HEK293 (cell line): ENCODE measurements at regions not wholly inside any gene's neighbourhood (a gene's known extent, or its start where the extent isn't known, plus 50 kb on each side); places are given as distances from the start of the nearest gene placed in this dataset.

Experiments
- CTCF ChIA-PET: fragments of 350-600 bp; formaldehyde crosslinking; extraction: SDS; loops from one replicate; lab custom pipeline; 2021; ENCODE audit warnings: antibody characterized with exemption; lab: Yijun Ruan, JAX
- POLR2A ChIA-PET: fragments of 300-600 bp; formaldehyde crosslinking; extraction: SDS; loops from one replicate; lab custom pipeline; 2020; ENCODE audit warnings: antibody characterized with exemption, inconsistent platforms; lab: Yijun Ruan, JAX
- H3K27ac ChIP-seq: fragments of 200-500 bp; sonication (Bioruptor generic); 2 replicates; pipeline ENCODE4 v1.5.1; 2014; ENCODE audit warnings: low read depth, low read length, control low read depth, inconsistent platforms; ENCODE audit errors: extremely low read depth
- H3K36me3 ChIP-seq, 2 experiments: fragments of 200-500 bp in 1 of 2; sonication (Bioruptor generic) in 1 of 2; 1 replicate in 1 of 2; 2 replicates in 1 of 2; pipeline ENCODE4 v1.5.1; 2014 to 2017; ENCODE audit warnings: inconsistent platforms in 2 of 2, low read length in 2 of 2; ENCODE audit not compliant: control insufficient read depth in 2 of 2, insufficient read depth in 1 of 2
- H3K4me1 ChIP-seq: fragments of 200-500 bp; sonication (Bioruptor generic); 2 replicates; pipeline ENCODE4 v1.5.1; 2014; ENCODE audit warnings: mild to moderate bottlenecking, low read length, inconsistent platforms; ENCODE audit not compliant: control insufficient read depth, insufficient read depth
- H3K4me3 ChIP-seq: 2 replicates; pipeline ENCODE4 v1.5.1; 2011; ENCODE audit warnings: low read depth, mild to moderate bottlenecking, control low read depth, low read length, moderate library complexity
- H3K9me3 ChIP-seq: fragments of 200-500 bp; sonication (Bioruptor generic); 2 replicates; pipeline ENCODE4 v1.5.1; 2014; ENCODE audit warnings: low read depth, low read length, inconsistent platforms; ENCODE audit not compliant: control insufficient read depth, insufficient read depth
- FEZF1 ChIP-seq: fragments of 450-650 bp; formaldehyde crosslinking; IDR thresholded peaks from 2 replicates; pipeline ENCODE4 v1.5.1; 2016; ENCODE audit warnings: missing biosample characterization, missing genetic modification characterization
- GLI4 ChIP-seq: fragments of 450-650 bp; formaldehyde crosslinking; IDR thresholded peaks from 2 replicates; pipeline ENCODE4 v1.5.1; 2016; ENCODE audit warnings: missing biosample characterization, missing genetic modification characterization
- GLIS2 ChIP-seq: fragments of 450-650 bp; formaldehyde crosslinking; IDR thresholded peaks from 2 replicates; pipeline ENCODE4 v1.5.1; 2016; ENCODE audit warnings: missing biosample characterization, missing genetic modification characterization
- IKZF3 ChIP-seq: fragments of 450-650 bp; IDR thresholded peaks from 2 replicates; pipeline ENCODE4 v1.5.0; 2018; ENCODE audit warnings: missing biosample characterization, mild to moderate bottlenecking, missing genetic modification characterization, moderate library complexity
- KLF8 ChIP-seq: fragments of 450-650 bp; formaldehyde crosslinking; IDR thresholded peaks from 2 replicates; pipeline ENCODE4 v1.5.1; 2016; ENCODE audit warnings: missing biosample characterization, missing genetic modification characterization
- MZF1 ChIP-seq: fragments of 450-650 bp; formaldehyde crosslinking; IDR thresholded peaks from 2 replicates; pipeline ENCODE4 v1.5.1; 2017; ENCODE audit warnings: missing biosample characterization, missing genetic modification characterization, borderline replicate concordance
- SALL2 ChIP-seq: fragments of 450-650 bp; formaldehyde crosslinking; IDR thresholded peaks from 2 replicates; pipeline ENCODE4 v1.5.0; 2017; ENCODE audit warnings: missing biosample characterization, mild to moderate bottlenecking, missing genetic modification characterization, borderline replicate concordance
- SP2 ChIP-seq: fragments of 450-650 bp; formaldehyde crosslinking; IDR thresholded peaks from 2 replicates; pipeline ENCODE4 v1.5.1; 2016; ENCODE audit warnings: missing biosample characterization, missing genetic modification characterization
- ZBTB1 ChIP-seq: fragments of 450-650 bp; formaldehyde crosslinking; IDR thresholded peaks from 2 replicates; pipeline ENCODE4 v1.5.1; 2016; ENCODE audit warnings: missing biosample characterization, missing genetic modification characterization
- ZFP3 ChIP-seq: fragments of 450-650 bp; formaldehyde crosslinking; IDR thresholded peaks from 2 replicates; pipeline ENCODE4 v1.5.1; 2016; ENCODE audit warnings: low read depth, missing biosample characterization, missing genetic modification characterization
- ZIC2 ChIP-seq: fragments of 450-650 bp; formaldehyde crosslinking; IDR thresholded peaks from 2 replicates; pipeline ENCODE4 v1.5.1; 2016; ENCODE audit warnings: missing biosample characterization, missing genetic modification characterization
- ZNF112 ChIP-seq: fragments of 450-650 bp; formaldehyde crosslinking; IDR thresholded peaks from 2 replicates; pipeline ENCODE4 v1.5.0; 2017; ENCODE audit warnings: missing biosample characterization, missing genetic modification characterization
- ZNF140 ChIP-seq: fragments of 450-650 bp; formaldehyde crosslinking; IDR thresholded peaks from 2 replicates; pipeline ENCODE4 v1.5.1; 2016; ENCODE audit warnings: missing biosample characterization, missing genetic modification characterization
- ZNF184 ChIP-seq: fragments of 450-650 bp; IDR thresholded peaks from 2 replicates; pipeline ENCODE4 v1.5.1; 2018; ENCODE audit warnings: missing biosample characterization, mild to moderate bottlenecking, missing genetic modification characterization
- ZNF2 ChIP-seq: fragments of 450-650 bp; formaldehyde crosslinking; IDR thresholded peaks from 2 replicates; pipeline ENCODE4 v1.5.1; 2016; ENCODE audit warnings: missing biosample characterization, missing genetic modification characterization
- ZNF221 ChIP-seq: fragments of 450-650 bp; formaldehyde crosslinking; IDR thresholded peaks from 2 replicates; pipeline ENCODE4 v1.5.1; 2017; ENCODE audit warnings: missing biosample characterization, missing genetic modification characterization, borderline replicate concordance
- ZNF239 ChIP-seq: fragments of 450-650 bp; formaldehyde crosslinking; IDR thresholded peaks from 2 replicates; pipeline ENCODE4 v1.5.1; 2016; ENCODE audit warnings: missing biosample characterization, missing genetic modification characterization
- ZNF366 ChIP-seq: fragments of 450-650 bp; formaldehyde crosslinking; conservative IDR thresholded peaks from 2 replicates; pipeline ENCODE4 v1.5.1; 2016; ENCODE audit warnings: missing biosample characterization, missing genetic modification characterization
- ZNF510 ChIP-seq: fragments of 450-650 bp; formaldehyde crosslinking; IDR thresholded peaks from 2 replicates; pipeline ENCODE4 v1.5.1; 2018; ENCODE audit warnings: mild to moderate bottlenecking, missing genetic modification characterization, missing biosample characterization; ENCODE audit not compliant: insufficient replicate concordance
- ZNF530 ChIP-seq: fragments of 450-650 bp; formaldehyde crosslinking; IDR thresholded peaks from 2 replicates; pipeline ENCODE4 v1.5.1; 2016; ENCODE audit warnings: low read depth, missing biosample characterization, missing genetic modification characterization
- ZNF558 ChIP-seq: fragments of 450-650 bp; formaldehyde crosslinking; IDR thresholded peaks from 2 replicates; pipeline ENCODE4 v1.5.1; 2016; ENCODE audit warnings: missing biosample characterization, missing genetic modification characterization
- ZNF600 ChIP-seq: fragments of 450-650 bp; formaldehyde crosslinking; IDR thresholded peaks from 2 replicates; pipeline ENCODE4 v1.5.1; 2016; ENCODE audit warnings: missing biosample characterization, missing genetic modification characterization
- ZNF623 ChIP-seq: fragments of 450-650 bp; formaldehyde crosslinking; IDR thresholded peaks from 2 replicates; pipeline ENCODE4 v1.5.1; 2016; ENCODE audit warnings: missing biosample characterization, missing genetic modification characterization
- ZNF654 ChIP-seq: fragments of 450-650 bp; formaldehyde crosslinking; IDR thresholded peaks from 2 replicates; pipeline ENCODE4 v1.5.1; 2016; ENCODE audit warnings: low read depth, missing biosample characterization, missing genetic modification characterization
- ZNF837 ChIP-seq: fragments of 450-650 bp; formaldehyde crosslinking; IDR thresholded peaks from 2 replicates; pipeline ENCODE4 v1.5.1; 2016; ENCODE audit warnings: missing biosample characterization, missing genetic modification characterization
- ZSCAN16 ChIP-seq: fragments of 450-650 bp; formaldehyde crosslinking; IDR thresholded peaks from 2 replicates; pipeline ENCODE4 v1.5.1; 2016; ENCODE audit warnings: missing biosample characterization, missing genetic modification characterization
- TF ChIP-seq, protein P1 (sequence below): fragments of 450-650 bp; formaldehyde crosslinking; IDR thresholded peaks from 2 replicates; pipeline ENCODE4 v1.5.1; 2016; ENCODE audit warnings: missing biosample characterization, missing genetic modification characterization
- TF ChIP-seq, protein P2 (sequence below): fragments of 450-650 bp; formaldehyde crosslinking; IDR thresholded peaks from 2 replicates; pipeline ENCODE4 v1.5.1; 2016; ENCODE audit warnings: missing biosample characterization, missing genetic modification characterization
- TF ChIP-seq, protein P3 (sequence below): fragments of 450-650 bp; formaldehyde crosslinking; IDR thresholded peaks from 2 replicates; pipeline ENCODE4 v1.5.1; 2016; ENCODE audit warnings: missing biosample characterization, missing genetic modification characterization
- TF ChIP-seq, protein P4 (sequence below): sonication (generic); formaldehyde crosslinking; IDR thresholded peaks from 2 replicates; pipeline ENCODE4 v1.8.1; 2022; ENCODE audit warnings: mild to moderate bottlenecking, moderate library complexity, missing genetic modification reagents
- TF ChIP-seq, protein P5 (sequence below): fragments of 450-650 bp; formaldehyde crosslinking; IDR thresholded peaks from 2 replicates; pipeline ENCODE4 v1.5.1; 2016; ENCODE audit warnings: missing biosample characterization, missing genetic modification characterization

DNA sequence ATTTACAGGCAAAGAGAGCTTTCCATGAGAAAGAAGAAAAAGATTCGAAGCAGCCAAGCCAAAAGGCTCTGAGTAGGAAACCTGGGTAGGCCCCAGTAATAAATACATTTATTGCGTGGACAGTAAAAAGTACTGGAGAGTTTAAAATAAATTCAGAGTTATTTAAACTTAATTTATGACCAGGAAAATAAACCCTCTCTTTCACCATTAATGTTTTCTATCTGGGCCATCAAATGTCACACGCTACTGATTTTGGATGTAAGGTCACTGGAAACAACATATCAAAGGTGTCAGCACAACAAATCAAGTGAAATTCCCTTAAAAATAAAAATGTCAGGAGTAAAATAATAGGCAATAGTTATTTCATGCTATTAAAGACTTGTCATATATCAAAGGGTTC, 264.0 kb downstream of the SKAP2 start (continued):
- TF ChIP-seq, protein P1, sequence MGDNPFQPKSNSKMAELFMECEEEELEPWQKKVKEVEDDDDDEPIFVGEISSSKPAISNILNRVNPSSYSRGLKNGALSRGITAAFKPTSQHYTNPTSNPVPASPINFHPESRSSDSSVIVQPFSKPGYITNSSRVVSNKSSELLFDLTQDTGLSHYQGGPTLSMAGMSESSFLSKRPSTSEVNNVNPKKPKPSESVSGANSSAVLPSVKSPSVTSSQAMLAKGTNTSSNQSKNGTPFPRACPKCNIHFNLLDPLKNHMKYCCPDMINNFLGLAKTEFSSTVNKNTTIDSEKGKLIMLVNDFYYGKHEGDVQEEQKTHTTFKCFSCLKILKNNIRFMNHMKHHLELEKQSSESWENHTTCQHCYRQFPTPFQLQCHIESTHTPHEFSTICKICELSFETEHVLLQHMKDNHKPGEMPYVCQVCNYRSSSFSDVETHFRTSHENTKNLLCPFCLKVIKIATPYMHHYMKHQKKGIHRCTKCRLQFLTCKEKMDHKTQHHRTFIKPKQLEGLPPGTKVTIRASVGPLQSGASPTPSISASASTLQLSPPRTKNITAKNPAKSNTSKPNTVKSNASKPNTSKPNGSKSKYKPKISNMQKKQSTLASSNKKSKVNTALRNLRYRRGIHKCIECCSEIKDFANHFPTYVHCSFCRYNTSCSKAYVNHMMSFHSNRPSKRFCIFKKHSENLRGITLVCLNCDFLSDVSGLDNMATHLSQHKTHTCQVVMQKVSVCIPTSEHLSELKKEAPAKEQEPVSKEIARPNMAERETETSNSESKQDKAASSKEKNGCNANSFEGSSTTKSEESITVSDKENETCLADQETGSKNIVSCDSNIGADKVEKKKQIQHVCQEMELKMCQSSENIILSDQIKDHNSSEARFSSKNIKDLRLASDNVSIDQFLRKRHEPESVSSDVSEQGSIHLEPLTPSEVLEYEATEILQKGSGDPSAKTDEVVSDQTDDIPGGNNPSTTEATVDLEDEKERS (tag by site-specific recombination): no peak
- TF ChIP-seq ZNF112 (tag by site-specific recombination): no peak
- TF ChIP-seq, protein P2, sequence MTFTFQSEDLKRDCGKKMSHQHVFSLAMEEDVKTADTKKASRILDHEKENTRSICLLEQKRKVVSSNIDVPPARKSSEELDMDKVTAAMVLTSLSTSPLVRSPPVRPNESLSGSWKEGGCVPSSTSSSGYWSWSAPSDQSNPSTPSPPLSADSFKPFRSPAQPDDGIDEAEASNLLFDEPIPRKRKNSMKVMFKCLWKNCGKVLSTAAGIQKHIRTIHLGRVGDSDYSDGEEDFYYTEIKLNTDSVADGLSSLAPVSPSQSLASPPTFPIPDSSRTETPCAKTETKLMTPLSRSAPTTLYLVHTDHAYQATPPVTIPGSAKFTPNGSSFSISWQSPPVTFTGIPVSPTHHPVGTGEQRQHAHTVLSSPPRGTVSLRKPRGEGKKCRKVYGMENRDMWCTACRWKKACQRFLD: no peak
- TF ChIP-seq ZNF140 (tag by site-specific recombination): no peak
- no peak for TF ChIP-seq MZF1 (tag by site-specific recombination)

DNA sequence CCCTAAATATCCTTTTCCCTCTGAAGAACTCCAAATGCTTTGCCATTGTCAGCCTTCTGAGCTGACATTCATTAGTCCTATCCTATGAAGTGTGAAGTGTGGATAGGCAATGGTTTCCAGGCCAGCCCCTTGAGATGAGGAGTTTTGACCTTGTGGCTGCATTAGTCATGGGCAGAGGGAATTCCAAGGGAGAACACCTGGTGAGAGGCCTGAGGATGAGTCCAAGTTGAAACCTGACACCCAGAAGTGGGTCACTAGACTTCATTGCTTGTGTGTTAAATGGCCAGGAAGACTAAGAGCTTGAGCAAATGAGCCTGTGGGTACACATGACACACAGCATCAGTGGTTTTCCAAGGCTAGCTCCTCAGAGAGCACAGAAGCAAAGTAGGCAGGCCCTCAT, 260.8 kb downstream of the SKAP2 start:
- CTCF ChIA-PET: interaction anchor here (0.7 to 0.9 kb wide), 2 partner anchors 12 to 29 kb away, joined by 3 read pairs; no protein-coding TSS in a partner anchor
- Histone ChIP-seq H3K27ac (no peak overlapping the region), H3K9me3 (no peaks in the 10 kb centered on the region), H3K36me3 (no peaks in the 10 kb centered on the region), H3K4me3 (no peak overlapping the region), H3K4me1 (no peaks in the 10 kb centered on the region)
- POLR2A ChIA-PET: no interaction called here
- 0 out of 2 replicates have a peak, but pooled peaks have one; percentile 28 for TF ChIP-seq KLF8 (tag by site-specific recombination)
- TF ChIP-seq ZBTB1: no peak
- peak; percentile 53 for TF ChIP-seq ZNF366 (tag by site-specific recombination)
- no peak for TF ChIP-seq ZNF221 (tag by site-specific recombination)
- TF ChIP-seq ZNF510 (tag by site-specific recombination): no peak
- TF ChIP-seq ZSCAN16 (tag by site-specific recombination): no peak
- TF ChIP-seq FEZF1 (tag by site-specific recombination): no peak
- TF ChIP-seq, protein P3, sequence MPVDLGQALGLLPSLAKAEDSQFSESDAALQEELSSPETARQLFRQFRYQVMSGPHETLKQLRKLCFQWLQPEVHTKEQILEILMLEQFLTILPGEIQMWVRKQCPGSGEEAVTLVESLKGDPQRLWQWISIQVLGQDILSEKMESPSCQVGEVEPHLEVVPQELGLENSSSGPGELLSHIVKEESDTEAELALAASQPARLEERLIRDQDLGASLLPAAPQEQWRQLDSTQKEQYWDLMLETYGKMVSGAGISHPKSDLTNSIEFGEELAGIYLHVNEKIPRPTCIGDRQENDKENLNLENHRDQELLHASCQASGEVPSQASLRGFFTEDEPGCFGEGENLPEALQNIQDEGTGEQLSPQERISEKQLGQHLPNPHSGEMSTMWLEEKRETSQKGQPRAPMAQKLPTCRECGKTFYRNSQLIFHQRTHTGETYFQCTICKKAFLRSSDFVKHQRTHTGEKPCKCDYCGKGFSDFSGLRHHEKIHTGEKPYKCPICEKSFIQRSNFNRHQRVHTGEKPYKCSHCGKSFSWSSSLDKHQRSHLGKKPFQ (tag by site-specific recombination): 0 out of 2 replicates have a peak, but pooled peaks have one; percentile 22
- TF ChIP-seq, protein P4, sequence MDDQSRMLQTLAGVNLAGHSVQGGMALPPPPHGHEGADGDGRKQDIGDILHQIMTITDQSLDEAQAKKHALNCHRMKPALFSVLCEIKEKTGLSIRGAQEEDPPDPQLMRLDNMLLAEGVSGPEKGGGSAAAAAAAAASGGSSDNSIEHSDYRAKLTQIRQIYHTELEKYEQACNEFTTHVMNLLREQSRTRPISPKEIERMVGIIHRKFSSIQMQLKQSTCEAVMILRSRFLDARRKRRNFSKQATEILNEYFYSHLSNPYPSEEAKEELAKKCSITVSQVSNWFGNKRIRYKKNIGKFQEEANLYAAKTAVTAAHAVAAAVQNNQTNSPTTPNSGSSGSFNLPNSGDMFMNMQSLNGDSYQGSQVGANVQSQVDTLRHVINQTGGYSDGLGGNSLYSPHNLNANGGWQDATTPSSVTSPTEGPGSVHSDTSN (CRISPR knock-in tag): no peak
- no peak for TF ChIP-seq GLI4 (tag by site-specific recombination)
- TF ChIP-seq, protein P5, sequence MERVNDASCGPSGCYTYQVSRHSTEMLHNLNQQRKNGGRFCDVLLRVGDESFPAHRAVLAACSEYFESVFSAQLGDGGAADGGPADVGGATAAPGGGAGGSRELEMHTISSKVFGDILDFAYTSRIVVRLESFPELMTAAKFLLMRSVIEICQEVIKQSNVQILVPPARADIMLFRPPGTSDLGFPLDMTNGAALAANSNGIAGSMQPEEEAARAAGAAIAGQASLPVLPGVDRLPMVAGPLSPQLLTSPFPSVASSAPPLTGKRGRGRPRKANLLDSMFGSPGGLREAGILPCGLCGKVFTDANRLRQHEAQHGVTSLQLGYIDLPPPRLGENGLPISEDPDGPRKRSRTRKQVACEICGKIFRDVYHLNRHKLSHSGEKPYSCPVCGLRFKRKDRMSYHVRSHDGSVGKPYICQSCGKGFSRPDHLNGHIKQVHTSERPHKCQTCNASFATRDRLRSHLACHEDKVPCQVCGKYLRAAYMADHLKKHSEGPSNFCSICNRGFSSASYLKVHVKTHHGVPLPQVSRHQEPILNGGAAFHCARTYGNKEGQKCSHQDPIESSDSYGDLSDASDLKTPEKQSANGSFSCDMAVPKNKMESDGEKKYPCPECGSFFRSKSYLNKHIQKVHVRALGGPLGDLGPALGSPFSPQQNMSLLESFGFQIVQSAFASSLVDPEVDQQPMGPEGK (tag by site-specific recombination): peak; percentile 26; the same call in 1 of the 2 replicates
- TF ChIP-seq ZNF837 (tag by site-specific recombination): no peak
- no peak for TF ChIP-seq ZNF530 (tag by site-specific recombination)
- TF ChIP-seq GLIS2 (tag by site-specific recombination): no peak
- TF ChIP-seq ZNF184: no peak
- TF ChIP-seq ZNF239: no peak
- no peak for TF ChIP-seq ZIC2 (tag by site-specific recombination)
- TF ChIP-seq ZNF654: no peak
- TF ChIP-seq IKZF3 (tag by site-specific recombination): 0 out of 2 replicates have a peak, but pooled peaks have one; percentile 28
- TF ChIP-seq ZNF2: no peak
- TF ChIP-seq ZFP3: no peak
- TF ChIP-seq ZNF623 (tag by site-specific recombination): no peak
- no peak for TF ChIP-seq SP2 (tag by site-specific recombination)
- no peak for TF ChIP-seq SALL2 (tag by site-specific recombination)
- TF ChIP-seq ZNF600 (tag by site-specific recombination): no peak
- TF ChIP-seq ZNF558 (tag by site-specific recombination): no peak
